ENCODE measurements at regions not wholly inside any gene's neighbourhood (a gene's known extent, or its start where the extent isn't known, plus 50 kb on each side); places are given as distances from the start of the nearest gene placed in this dataset.

DNA sequence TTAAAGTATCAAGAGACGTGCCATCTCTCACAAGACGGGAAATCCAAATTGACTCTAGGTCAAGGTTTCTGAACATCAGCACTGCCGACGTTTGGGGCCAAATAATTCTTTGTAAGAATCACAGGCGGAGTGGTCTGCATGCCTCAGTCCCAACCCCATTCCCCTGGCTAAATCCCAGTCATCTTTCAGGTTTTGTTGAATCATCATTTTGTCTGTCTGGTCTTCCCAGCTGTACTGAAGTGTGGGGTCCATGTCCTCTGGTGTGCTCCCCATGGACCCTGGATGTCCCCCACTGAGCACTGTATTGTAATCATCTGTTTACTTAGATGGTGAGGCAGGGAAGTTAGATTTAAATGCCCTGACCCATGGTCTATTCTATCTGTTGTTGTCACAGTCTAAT lies 103.6 kb upstream of the GALNT18 start:
- TF ChIP-seq POLR2A (IDR thresholded peaks at IDR 0.05) = no peak
- TF ChIP-seq, protein P1, sequence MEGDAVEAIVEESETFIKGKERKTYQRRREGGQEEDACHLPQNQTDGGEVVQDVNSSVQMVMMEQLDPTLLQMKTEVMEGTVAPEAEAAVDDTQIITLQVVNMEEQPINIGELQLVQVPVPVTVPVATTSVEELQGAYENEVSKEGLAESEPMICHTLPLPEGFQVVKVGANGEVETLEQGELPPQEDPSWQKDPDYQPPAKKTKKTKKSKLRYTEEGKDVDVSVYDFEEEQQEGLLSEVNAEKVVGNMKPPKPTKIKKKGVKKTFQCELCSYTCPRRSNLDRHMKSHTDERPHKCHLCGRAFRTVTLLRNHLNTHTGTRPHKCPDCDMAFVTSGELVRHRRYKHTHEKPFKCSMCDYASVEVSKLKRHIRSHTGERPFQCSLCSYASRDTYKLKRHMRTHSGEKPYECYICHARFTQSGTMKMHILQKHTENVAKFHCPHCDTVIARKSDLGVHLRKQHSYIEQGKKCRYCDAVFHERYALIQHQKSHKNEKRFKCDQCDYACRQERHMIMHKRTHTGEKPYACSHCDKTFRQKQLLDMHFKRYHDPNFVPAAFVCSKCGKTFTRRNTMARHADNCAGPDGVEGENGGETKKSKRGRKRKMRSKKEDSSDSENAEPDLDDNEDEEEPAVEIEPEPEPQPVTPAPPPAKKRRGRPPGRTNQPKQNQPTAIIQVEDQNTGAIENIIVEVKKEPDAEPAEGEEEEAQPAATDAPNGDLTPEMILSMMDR (IDR thresholded peaks at IDR 0.05) = no peak

Measured in breast epithelium (tissue), 3 donors.